KMS-11 (cell line): ENCODE measurements at regions not wholly inside any gene's neighbourhood (a gene's known extent, or its start where the extent isn't known, plus 50 kb on each side); places are given as distances from the start of the nearest gene placed in this dataset.

Source experiments
- H2AFZ ChIP-seq: fragments of 200-600 bp; sonication (generic); 2 replicates; pipeline ENCODE4 v1.6.1; 2016; ENCODE audit warnings: antibody characterized with exemption, mixed run types, low read depth
- H3K27ac ChIP-seq: fragments of 200-600 bp; sonication (generic); 2 replicates; pipeline ENCODE4 v1.6.1; 2016; ENCODE audit warnings: mild to moderate bottlenecking, mixed run types
- H3K27me3 ChIP-seq: fragments of 200-600 bp; sonication (generic); 2 replicates; pipeline ENCODE4 v1.6.1; 2017; ENCODE audit warnings: mild to moderate bottlenecking, low read depth, mixed run types, moderate library complexity; ENCODE audit not compliant: insufficient read depth
- H3K36me3 ChIP-seq: fragments of 200-600 bp; sonication (generic); 2 replicates; pipeline ENCODE4 v1.6.1; 2017; ENCODE audit warnings: mild to moderate bottlenecking, mixed run types; ENCODE audit not compliant: insufficient read depth
- H3K4me1 ChIP-seq: fragments of 200-600 bp; sonication (generic); 2 replicates; pipeline ENCODE4 v1.6.1; 2016; ENCODE audit warnings: mild to moderate bottlenecking, low read depth, mixed run types; ENCODE audit not compliant: poor library complexity, severe bottlenecking
- H3K4me2 ChIP-seq: fragments of 200-600 bp; sonication (generic); 2 replicates; pipeline ENCODE4 v1.7.0; 2016; ENCODE audit warnings: mild to moderate bottlenecking, mixed run types
- H3K4me3 ChIP-seq: fragments of 200-600 bp; sonication (generic); IDR thresholded peaks from 2 replicates; pipeline ENCODE4 v1.6.1; 2017; ENCODE audit warnings: low read depth, low read length, mixed read lengths; ENCODE audit not compliant: insufficient read depth
- H3K79me2 ChIP-seq: fragments of 200-600 bp; sonication (generic); 2 replicates; pipeline ENCODE4 v1.6.1; 2016; ENCODE audit warnings: low read depth, mixed run types; ENCODE audit not compliant: insufficient read depth
- H3K9ac ChIP-seq: fragments of 200-600 bp; sonication (generic); 2 replicates; pipeline ENCODE4 v1.6.1; 2016; ENCODE audit warnings: mild to moderate bottlenecking, mixed run types
- H4K20me1 ChIP-seq: fragments of 200-600 bp; sonication (generic); 2 replicates; pipeline ENCODE4 v1.6.1; 2016; ENCODE audit warnings: mild to moderate bottlenecking, mixed run types; ENCODE audit not compliant: insufficient read depth
- CTCF ChIP-seq: fragments of 200-600 bp; sonication (generic); conservative IDR thresholded peaks from 2 replicates; pipeline ENCODE4 v1.6.1; 2017; ENCODE audit warnings: low read depth, mild to moderate bottlenecking, antibody characterized with exemption, low read length, moderate library complexity, mixed read lengths

GRCh38 chr4:54497947-54498346, 159.8 kb upstream of the KIT start:
- no peaks in the 10 kb centered on the region for H3K4me1 ChIP-seq
- H2AFZ ChIP-seq, result no peak overlapping the region

GRCh38 chr4:54498661-54499111, 159.1 kb upstream of the KIT start:
- Histone ChIP-seq H3K9ac (no peak overlapping the region), H4K20me1 (no peaks in the 10 kb centered on the region), H3K4me2 (no peak overlapping the region), H3K27ac (no peak overlapping the region), H3K36me3 (no peaks in the 10 kb centered on the region), H3K27me3 (no peaks in the 10 kb centered on the region), H3K4me1 (no peaks in the 10 kb centered on the region), H3K79me2 (no peaks in the 10 kb centered on the region), H2AFZ (no peak overlapping the region), H3K4me3 (no peak overlapping the region)
- no peak for TF ChIP-seq CTCF

More at GRCh38 chr4:54497947-54498346, 159.8 kb upstream of the KIT start:
- Histone ChIP-seq H4K20me1 (no peaks in the 10 kb centered on the region), H3K27me3 (no peaks in the 10 kb centered on the region), H3K27ac (no peak overlapping the region), H3K4me2 (no peak overlapping the region), H3K9ac (no peak overlapping the region), H3K4me3 (no peak overlapping the region), H3K36me3 (no peaks in the 10 kb centered on the region), H3K79me2 (no peaks in the 10 kb centered on the region)
- TF ChIP-seq CTCF, result no peak

GRCh38 chr4:54499308-54500074, 158.3 kb upstream of the KIT start:
- H2AFZ ChIP-seq, result no peak overlapping the region

GRCh38 chr4:54505362-54505761, 152.4 kb upstream of the KIT start:
- Histone ChIP-seq H3K27ac (no peak overlapping the region), H3K4me3 (no peak overlapping the region)

More at GRCh38 chr4:54499308-54500074, 158.3 kb upstream of the KIT start:
- no peaks in the 10 kb centered on the region for H4K20me1 ChIP-seq
- H3K27ac ChIP-seq, result no peak overlapping the region
- H3K4me3 ChIP-seq, result no peak overlapping the region
- no peaks in the 10 kb centered on the region for H3K4me1 ChIP-seq
- H3K4me2 ChIP-seq, result no peak overlapping the region
- no peak overlapping the region for H3K9ac ChIP-seq
- no peaks in the 10 kb centered on the region for H3K79me2 ChIP-seq
- H3K27me3 ChIP-seq, result no peaks in the 10 kb centered on the region
- no peak for TF ChIP-seq CTCF
- H3K36me3 ChIP-seq, result no peaks in the 10 kb centered on the region

More at GRCh38 chr4:54505362-54505761, 152.4 kb upstream of the KIT start:
- H3K27me3 ChIP-seq, result no peaks in the 10 kb centered on the region
- no peak overlapping the region for H2AFZ ChIP-seq
- TF ChIP-seq CTCF, result no peak
- no peaks in the 10 kb centered on the region for H4K20me1 ChIP-seq
- H3K79me2 ChIP-seq, result no peaks in the 10 kb centered on the region
- no peak overlapping the region for H3K9ac ChIP-seq
- H3K4me1 ChIP-seq, result no peaks in the 10 kb centered on the region
- H3K4me2 ChIP-seq, result no peak overlapping the region
- no peaks in the 10 kb centered on the region for H3K36me3 ChIP-seq
